Pancreas (tissue), 10 donors: ENCODE measurements at regions not wholly inside any gene's neighbourhood (a gene's known extent, or its start where the extent isn't known, plus 50 kb on each side); places are given as distances from the start of the nearest gene placed in this dataset.

Experiments used
- ATAC-seq, 4 donors: fragments of 200-7000 bp; cut with Tn5 transposase; one replicate each; pipeline versions ENCODE4 v1.8.0 to v1.9.1; 2020; ENCODE audit warnings: mild to moderate bottlenecking in 4 of 4, moderate library complexity in 4 of 4
- DNase-seq, 6 donors: peaks; one replicate each; pipeline ENCODE4 v3.0.0-alpha.2; 2020
- FAIRE-seq: peaks from 2 replicates; lab custom pipeline; 2012; peaks lifted over from hg19 to GRCh38; lab: Jason Lieb, UNC
- H3K27ac ChIP-seq, 4 donors: fragments of 200-600 bp; sonication (generic); 1 replicate in 3 of 4; 2 replicates in 1 of 4; pipeline versions ENCODE4 v1.5.0 to v1.8.0; 2020
- H3K27me3 ChIP-seq, 4 donors: fragments of 200-600 bp; one replicate each; pipeline ENCODE4 v1.8.0; 2021
- H3K36me3 ChIP-seq, 3 donors: fragments of 200-600 bp; sonication (generic) in 1 of 3; one replicate each; pipeline versions ENCODE4 v1.5.0 to v1.8.0; 2020 to 2021
- H3K4me1 ChIP-seq, 3 donors: fragments of 200-600 bp; one replicate each; pipeline ENCODE4 v1.8.0; 2021
- H3K4me3 ChIP-seq, 4 donors: fragments of 200-600 bp; sonication (generic) in 2 of 4; one replicate each; pipeline versions ENCODE4 v1.5.0 to v1.8.0; 2020 to 2021
- H3K9me3 ChIP-seq, 4 donors: fragments of 200-600 bp; one replicate each; pipeline ENCODE4 v1.8.0; 2021
- WGBS, 2 donors: extraction: QIAGEN DNeasy Blood & Tissue Kit; methylation state at CpG; one replicate each; pipeline ENCODE4 v1.1.7; 2013; 5-methylcytosine and 5-hydroxymethylcytosine counted together
- intact Hi-C, 3 donors: fragments of 100-400 bp; cut with DNase I; formaldehyde crosslinking; loops; one replicate each; pipeline versions ENCODE4 v1.11.1 to v1.14.2; 2022
- TF ChIP-seq, protein P1 (sequence below), 4 donors: fragments of 200-600 bp; sonication (generic) in 3 of 4; IDR thresholded peaks; one replicate each; pipeline versions ENCODE4 v1.5.0 to v1.8.0; 2021; ENCODE audit warnings: antibody characterized with exemption in 4 of 4
- donor health status: healthy with polysubstance abuse.
- donor health status: DM: no; HTN: no; CAD: no; lungs with moderate emphysema.
- donor health status: DM: no; HTN: no; CAD: no.
- donor health status: control.
- donor health status: control.
- donor health status: Bipolar disorder and iron deficiency.
- donor health status: DM: yes; HTN: yes; CAD: no.
- donor health status: DM: no; HTN: no; CAD: no.
- donor health status: DM: no; HTN: no; CAD: no.
- donor health status: DM: yes; HTN: yes; CAD: no.

DNA sequence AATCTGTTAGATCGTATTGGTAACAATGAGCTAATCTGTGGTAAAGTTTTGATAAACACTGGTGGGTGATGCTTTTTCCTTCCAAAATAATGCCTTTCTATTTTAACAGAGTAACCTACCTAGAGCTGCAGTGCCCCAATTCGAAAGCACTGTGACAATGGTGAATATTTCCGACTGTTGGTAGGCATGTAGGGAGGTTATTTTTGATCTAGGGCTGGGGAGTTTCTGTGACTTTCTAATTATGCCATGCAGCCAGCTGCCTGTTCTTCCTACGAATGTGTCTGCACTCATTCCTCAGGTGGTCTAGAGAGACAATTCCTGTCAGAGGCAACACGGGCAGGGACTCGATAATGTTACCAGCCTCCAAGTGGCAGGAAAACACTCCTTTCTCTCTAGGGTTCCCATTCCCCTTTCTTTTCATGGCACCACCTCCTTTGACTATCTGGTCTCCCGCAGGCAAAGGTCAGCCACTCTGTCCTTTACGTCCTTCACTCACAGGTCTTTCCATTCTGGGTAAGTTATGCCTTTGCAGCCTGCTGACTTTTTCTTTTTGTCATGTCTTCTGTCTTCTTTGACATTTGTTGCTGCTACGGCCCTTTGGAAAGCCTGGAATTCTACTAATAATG is 167.2 kb upstream of the MGAT5 start:
- H3K36me3 ChIP-seq = no peaks in the 10 kb centered on the region
- ATAC-seq = no peak
- H3K27me3 ChIP-seq = no peaks in the 10 kb centered on the region
- intact Hi-C loops = no loop called here
- no peak for DNase-seq
- no peak overlapping the region for H3K27ac ChIP-seq
- H3K4me1 ChIP-seq = peaks cover 0 to 5% (median 0%) of the 10 kb centered on the region in 3 donors
- no peaks in the 10 kb centered on the region for H3K9me3 ChIP-seq
- 74 to 88% methylated on average over 9 of the region's 9 CpGs for WGBS, 2 donors
- no peak overlapping the region for H3K4me3 ChIP-seq
- no peak for FAIRE-seq
- TF ChIP-seq, protein P1, sequence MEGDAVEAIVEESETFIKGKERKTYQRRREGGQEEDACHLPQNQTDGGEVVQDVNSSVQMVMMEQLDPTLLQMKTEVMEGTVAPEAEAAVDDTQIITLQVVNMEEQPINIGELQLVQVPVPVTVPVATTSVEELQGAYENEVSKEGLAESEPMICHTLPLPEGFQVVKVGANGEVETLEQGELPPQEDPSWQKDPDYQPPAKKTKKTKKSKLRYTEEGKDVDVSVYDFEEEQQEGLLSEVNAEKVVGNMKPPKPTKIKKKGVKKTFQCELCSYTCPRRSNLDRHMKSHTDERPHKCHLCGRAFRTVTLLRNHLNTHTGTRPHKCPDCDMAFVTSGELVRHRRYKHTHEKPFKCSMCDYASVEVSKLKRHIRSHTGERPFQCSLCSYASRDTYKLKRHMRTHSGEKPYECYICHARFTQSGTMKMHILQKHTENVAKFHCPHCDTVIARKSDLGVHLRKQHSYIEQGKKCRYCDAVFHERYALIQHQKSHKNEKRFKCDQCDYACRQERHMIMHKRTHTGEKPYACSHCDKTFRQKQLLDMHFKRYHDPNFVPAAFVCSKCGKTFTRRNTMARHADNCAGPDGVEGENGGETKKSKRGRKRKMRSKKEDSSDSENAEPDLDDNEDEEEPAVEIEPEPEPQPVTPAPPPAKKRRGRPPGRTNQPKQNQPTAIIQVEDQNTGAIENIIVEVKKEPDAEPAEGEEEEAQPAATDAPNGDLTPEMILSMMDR (IDR thresholded peaks at IDR 0.05) = no peak

DNA sequence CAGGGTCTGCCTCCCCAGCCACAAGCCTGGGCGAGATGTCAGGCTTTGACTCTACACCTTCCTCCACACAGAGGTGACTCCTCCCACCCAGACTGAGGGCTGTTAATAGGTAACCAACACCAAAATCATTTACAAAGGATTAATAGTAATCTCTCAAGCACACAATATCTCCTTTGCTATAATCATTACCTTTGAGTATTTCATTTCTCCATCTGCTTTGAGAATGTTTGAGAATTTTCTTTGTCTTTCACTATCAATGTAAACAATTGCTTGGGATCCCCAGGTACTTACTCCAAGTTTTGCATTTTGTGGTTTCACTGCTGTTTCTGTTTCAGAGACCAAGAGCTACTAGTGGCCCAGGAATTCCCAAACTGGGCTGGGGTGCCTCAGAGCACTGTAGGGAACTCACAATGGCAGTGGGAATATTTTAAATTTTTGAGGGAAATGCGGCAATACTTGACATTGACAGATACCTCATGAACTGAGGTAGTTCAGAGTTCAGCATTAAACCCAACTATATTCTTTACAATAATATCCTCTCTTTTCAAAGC is 166.4 kb upstream of the MGAT5 start:
- intact Hi-C loops = no loop called here
- 30 to 36% methylated on average over 2 of the region's 2 CpGs for whole genome bisulfite sequencing, 2 donors
- H3K36me3 ChIP-seq = no peaks in the 10 kb centered on the region
- H3K4me1 ChIP-seq = peaks cover 0 to 5% (median 0%) of the 10 kb centered on the region in 3 donors
- H3K27me3 ChIP-seq = no peaks in the 10 kb centered on the region
- no peak for FAIRE-seq
- H3K4me3 ChIP-seq = no peak overlapping the region
- peak in 3 of 6 donors; percentile 16 to 36 (median 33) for DNase-seq
- H3K9me3 ChIP-seq = no peaks in the 10 kb centered on the region
- TF ChIP-seq, protein P1 (IDR thresholded peaks at IDR 0.05) = no peak
- peak overlapping the region in 1 of 4 donors; percentile 0 for H3K27ac ChIP-seq
- peak; percentile 72 to 97 (median 86) for ATAC-seq

- 83% methylated on average over 2 of the region's 2 CpGs for WGBS, 2 donors
- Histone ChIP-seq H3K4me1 (peaks cover 0 to 5% (median 0%) of the 10 kb centered on the region in 3 donors), H3K27ac (no peak overlapping the region), H3K9me3 (no peaks in the 10 kb centered on the region), H3K27me3 (no peaks in the 10 kb centered on the region), H3K4me3 (no peak overlapping the region), H3K36me3 (no peaks in the 10 kb centered on the region)
- TF ChIP-seq, protein P1 (IDR thresholded peaks at IDR 0.05) = no peak
- no peak for FAIRE-seq
- intact Hi-C loops = no loop called here
- ATAC-seq = no peak
- no peak for DNase-seq
These were observed 164.4 kb upstream of the MGAT5 start for GRCh38 chr2:134089454-134089853.

DNA sequence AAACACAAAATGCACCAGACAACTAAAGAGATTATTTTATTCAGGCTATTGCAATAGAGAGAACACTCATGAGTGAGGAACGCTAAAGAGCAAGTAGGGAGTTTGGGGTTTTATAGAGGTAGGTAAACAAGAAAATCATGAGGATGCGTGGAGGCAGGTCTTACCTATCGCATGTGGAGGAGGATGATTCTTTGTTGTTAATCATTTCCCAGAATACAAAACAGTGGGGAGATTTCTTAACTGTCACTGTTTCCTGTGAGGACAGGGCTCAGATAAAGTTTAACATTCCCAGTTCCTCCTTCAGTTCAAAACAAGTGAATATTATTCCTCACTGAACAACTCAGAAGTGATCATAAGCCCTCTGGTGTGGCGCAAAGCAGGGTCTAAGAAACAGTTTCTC is 156.1 kb upstream of the MGAT5 start:
- TF ChIP-seq, protein P1 (IDR thresholded peaks at IDR 0.05) = no peak
- no peak for FAIRE-seq
- DNase-seq = no peak
- no peak for ATAC-seq
- Histone ChIP-seq H3K27me3 (no peaks in the 10 kb centered on the region), H3K9me3 (no peaks in the 10 kb centered on the region), H3K4me3 (no peak overlapping the region), H3K36me3 (no peaks in the 10 kb centered on the region), H3K4me1 (no peaks in the 10 kb centered on the region), H3K27ac (no peak overlapping the region)
- 90 to 93% methylated on average over 4 of the region's 4 CpGs for WGBS, 2 donors
- intact Hi-C loops = no loop called here

GRCh38 chr2:134098321-134098720 is 155.6 kb upstream of the MGAT5 start:
- no peak for FAIRE-seq
- Histone ChIP-seq H3K27me3 (no peaks in the 10 kb centered on the region), H3K9me3 (no peaks in the 10 kb centered on the region), H3K36me3 (no peaks in the 10 kb centered on the region), H3K27ac (no peak overlapping the region), H3K4me3 (no peak overlapping the region), H3K4me1 (no peaks in the 10 kb centered on the region)
- 75 to 76% methylated on average over 3 of the region's 3 CpGs for WGBS, 2 donors
- ATAC-seq = peak in 2 of 4 donors; percentile 33 to 69
- TF ChIP-seq, protein P1 (IDR thresholded peaks at IDR 0.05) = no peak
- DNase-seq = no peak
- intact Hi-C loops = no loop called here
